ENCODE measurements at regions not wholly inside any gene's neighbourhood (a gene's known extent, or its start where the extent isn't known, plus 50 kb on each side); places are given as distances from the start of the nearest gene placed in this dataset.
"Not testable (repeated sequence)": the region's sequence is repeated elsewhere in the genome, so short reads cannot be mapped to it uniquely, and the experiment has no call there.

DNA sequence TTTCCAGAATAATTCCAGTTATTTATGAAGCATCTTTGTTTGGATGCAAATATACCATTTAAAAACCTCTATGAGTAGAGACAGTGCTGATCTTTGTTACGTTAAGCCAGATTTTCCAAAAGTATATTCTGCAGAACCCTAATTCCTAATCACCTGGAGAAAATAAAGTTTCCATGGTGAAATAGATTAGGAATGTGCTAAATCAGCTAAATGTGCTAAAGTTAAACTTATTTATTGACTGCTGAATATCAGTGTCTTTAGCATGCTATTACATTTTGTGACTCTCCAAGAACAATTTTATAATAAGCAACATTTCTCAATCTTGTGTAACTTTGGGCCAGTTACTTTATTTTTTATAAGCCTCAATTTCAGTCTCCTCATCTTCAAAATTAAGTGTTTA lies 196.3 kb upstream of the NFIA start:
- DNase-seq, result no peak

DNA sequence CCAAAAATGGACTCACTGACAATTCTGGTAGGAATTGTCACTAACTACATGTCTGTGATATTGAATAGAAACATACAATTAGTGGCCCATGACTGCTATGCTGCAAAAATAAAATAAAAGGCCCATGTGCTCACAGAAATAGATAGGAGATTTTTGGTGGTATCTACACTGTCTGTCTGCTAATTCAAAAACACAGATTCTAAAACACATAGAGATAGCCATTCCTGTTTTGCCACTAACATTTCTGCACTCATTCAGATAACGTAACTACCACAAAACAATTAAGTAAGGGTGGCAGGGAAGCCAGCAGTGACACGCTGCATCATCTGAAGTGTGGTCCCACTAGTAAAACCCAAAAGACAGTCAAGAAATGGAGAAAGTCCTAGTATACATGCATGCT lies 202.2 kb upstream of the NFIA start:
- DNase-seq, result no peak

DNA sequence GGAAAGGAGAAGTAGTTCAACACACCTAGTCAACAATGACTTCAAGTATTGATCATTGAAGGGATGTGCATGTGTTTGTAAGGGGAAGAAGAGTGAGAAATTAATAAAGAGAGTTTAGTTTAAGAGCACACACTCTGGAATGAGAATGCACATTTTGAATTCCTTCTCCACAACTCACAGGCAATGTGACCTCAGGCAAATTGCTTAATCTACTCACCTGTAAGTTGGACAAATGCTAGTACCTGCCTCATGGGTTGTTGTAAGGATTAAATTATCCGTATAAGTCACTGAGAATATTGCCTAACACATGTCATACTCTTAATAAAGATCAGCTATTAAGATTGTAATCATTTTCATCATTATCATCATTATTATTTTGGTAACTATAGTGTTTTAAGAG lies 204.0 kb upstream of the NFIA start:
- no peak for DNase-seq

DNA sequence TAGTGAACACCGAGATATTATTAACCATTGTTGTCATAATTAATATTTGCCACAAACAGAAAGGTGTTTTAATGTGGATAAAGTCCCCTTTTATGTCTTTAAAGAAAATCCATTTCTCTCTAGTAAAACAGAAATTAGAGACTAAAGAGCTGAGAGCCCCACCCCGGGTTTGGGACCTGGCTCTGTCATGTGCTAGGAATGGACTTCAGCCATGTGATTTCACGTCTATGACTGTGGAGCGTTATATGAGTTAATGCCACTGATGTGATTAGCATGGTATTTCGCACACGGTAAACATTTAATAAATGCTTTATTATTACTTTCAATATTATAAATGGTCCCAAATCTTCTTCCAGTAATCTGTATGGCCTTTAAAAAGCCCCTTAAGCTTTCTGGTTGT lies 205.0 kb upstream of the NFIA start:
- DNase-seq, result no peak

DNA sequence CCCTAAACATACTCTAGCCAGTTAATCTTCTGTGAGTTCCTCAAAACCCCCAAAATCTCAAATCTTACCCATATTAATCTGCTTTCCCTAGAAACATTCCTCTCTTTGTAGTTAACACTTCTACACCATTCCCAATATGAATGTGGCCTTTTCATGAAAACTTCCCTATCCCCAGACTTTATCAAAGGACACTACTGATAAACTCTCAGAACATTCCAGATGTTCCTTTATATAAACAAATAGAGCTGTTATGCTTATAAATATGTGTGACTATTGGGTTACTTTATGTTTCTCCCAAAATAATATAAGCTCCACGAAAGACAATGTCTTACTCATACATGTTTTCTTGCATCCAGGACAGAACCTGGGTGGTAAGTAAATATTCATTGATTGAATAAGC lies 205.4 kb upstream of the NFIA start:
- no peak for DNase-seq

DNA sequence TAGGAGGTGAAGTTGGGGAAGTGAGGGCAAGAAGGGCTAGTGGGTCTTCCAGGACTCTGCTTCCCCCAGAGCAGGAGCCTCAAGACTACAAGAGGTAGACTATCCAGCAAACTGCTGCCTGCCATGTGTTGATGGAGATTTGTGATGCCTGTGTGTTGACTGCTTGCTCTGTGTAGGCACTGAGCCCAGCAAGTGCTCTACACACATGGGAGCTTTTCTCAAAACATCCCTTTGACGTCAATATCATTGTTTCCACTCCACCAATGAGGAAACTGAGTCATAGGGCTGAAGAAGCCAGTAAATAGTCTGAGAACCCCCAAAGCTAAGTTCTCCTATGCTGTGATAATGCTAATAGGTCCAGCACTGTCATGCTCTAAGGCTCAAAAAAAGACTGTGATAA lies 207.2 kb upstream of the NFIA start:
- no peak for DNase-seq

DNA sequence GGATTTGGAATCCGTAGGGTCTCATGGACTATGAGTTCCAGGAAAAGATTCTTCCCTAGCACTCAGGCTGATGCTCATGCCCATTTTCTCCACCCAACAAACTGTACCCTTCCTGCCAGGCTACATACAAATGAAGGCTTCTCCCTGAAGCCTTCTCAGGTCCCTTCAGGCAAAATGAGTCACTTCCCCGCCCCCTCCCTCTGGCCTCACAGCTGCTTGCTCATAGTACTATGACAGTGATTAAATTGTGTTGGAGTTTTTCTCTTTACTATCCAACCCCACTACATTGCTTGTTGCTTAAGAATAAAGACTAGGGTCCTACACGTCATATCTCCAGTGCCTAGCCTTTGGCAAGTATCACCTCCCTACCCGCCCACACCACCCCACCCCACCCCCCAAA lies 207.6 kb upstream of the NFIA start:
- no peak for DNase-seq

DNA sequence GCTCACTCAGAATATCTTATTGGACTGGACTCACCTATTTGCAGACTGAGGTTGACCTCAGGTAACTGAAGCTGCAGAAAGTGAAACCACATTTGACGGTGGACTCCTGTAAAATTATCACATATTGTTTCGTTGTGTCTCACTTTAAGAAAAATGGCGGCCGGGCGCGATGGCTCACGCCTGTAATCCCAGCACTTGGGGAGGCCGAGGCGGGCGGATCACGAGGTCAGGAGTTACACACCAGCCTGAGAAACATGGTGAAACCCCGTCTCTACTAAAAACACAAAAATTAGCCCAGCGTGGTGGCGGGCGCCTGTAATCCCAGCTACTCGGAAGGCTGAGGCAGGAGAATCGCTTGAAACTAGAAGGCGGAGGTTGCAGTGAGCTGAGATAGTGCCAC lies 209.0 kb upstream of the NFIA start:
- not testable (repeated sequence) for DNase-seq

DNA sequence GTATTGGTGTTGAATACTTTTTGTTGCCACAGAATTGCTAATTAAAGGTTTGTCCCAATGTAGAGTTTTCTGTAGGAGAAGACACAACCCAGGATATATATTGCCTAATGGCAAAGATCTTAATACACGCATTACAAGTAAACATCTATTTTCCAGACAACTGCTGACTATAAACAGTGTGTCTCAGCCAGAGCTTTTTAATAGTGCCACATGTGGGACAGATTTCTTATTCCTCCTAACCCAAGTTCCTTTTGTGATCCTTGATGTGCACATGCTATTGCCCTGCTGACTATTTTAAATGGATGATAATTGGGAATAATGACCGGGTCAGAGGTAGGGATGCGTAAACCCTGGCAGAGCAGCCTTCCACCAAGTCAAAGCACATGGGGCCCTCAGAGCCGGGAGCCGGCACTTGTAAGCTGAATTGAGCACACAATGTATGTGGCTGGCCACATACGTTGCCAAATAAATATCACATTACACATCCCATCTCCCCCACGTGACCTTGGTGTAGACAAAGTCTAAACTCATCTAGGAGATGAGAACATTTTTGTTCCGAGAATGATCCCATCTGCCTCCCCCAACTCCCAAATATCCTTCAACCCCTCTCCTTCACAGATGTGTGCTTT lies 209.8 kb upstream of the NFIA start:
- no peak for DNase-seq

DNA sequence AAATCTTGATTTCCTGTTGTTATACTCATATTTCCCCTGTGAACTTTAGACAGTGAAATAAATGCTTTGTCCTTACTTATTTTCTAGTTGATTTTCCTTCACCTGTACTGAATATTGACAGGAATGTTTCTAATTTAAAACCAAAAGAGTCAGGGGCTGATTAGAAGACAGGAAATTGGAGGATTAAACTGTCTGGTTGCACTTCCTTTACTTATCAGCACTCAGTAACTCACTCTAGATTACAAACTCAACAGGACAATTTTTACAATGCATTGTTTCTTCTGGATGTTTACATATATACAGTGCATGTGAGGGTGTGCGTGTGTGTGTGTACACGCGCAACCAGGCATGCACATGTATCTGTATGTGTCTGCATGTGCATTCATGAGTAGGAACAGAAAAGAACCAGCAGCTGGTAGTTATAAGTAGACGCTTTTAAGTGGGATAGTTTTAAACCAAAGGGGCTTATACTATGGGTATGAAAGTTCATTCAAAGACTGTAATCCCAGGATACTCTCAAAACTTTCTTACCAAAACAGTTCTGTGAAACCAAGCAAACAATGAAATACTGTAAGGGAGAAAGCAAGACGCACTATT lies 212.0 kb upstream of the NFIA start:
- no peak for DNase-seq

DNA sequence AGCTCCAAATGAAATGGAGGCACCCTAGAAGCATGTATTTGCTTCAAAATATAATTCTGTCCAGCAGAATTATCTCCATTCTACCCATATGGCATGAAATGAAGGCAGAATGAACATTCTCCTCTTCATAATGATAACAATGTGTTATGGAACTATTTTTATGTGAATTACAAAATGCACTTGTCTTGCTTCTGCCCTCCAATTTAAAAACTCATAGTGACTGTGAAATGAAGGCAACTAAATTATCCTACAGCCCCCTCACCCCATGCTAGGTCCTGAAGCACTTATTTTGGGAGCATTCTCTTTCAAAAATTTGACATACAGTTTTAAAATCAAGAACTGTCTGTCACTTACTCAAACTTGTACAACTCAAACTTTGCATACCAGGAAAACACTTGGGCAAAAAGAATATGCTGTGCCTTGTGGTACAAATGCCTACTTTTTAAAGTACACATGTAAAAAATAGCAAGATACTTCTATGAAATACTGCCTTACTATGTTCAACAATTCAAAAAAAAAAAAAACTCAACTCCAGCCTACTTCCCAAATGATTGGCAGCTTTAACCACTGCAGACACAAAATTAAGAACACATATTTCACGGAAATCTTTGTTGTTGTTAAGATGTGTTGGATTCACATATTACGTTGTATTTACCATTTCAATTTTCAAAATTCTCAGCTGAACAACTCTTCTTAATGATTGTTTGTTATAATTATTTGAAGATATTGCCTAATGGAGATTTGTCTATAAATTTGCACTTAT lies 213.3 kb upstream of the NFIA start:
- DNase-seq, result no peak

DNA sequence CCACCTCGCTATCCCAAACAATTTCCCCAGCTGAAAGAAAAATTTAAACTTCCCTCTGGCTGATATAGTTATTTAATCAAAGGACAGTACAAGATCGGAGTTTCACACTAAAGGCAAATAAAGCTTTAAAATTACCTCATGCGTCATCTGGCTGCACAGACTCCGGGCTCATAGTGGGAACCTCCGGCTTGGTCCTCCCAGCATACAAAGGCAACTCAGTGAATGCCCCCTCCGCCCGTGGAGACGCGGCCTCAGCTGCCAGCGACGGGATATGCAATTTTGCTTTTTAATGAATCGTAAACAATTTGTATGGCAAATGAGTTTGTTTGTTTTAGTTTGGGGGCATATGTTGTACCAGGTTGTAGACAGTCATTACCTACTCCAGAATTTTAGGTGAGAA lies 214.6 kb upstream of the NFIA start:
- no peak for DNase-seq

DNA sequence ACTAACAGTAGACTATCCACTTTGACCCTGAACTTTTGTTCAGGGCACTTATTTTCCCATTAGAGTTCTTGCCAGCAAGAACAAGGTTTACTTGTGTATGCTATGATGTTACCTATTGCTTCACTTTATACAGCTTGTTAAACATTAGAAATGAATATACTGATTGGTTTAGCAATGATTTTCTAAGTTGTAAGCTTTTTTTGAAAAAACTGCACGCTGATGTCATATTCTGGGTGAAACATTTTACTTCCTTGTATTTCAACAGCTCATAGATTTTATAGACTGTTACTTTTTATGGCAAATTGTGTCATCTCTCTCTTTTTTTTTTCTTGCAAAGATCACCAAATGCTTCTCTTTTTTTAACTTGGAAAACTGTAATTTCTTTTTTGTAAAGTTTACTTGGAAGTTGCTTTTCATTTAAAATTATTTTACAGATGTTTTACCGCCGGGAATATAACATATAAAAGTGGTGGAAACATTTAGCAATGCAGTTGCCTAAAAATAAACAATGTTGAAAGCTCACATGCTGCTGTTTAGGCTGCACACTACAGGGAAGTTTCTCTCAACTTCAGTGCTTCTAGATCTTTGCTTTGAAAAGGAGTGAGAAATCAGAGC lies 215.3 kb upstream of the NFIA start:
- DNase-seq, result no peak

DNA sequence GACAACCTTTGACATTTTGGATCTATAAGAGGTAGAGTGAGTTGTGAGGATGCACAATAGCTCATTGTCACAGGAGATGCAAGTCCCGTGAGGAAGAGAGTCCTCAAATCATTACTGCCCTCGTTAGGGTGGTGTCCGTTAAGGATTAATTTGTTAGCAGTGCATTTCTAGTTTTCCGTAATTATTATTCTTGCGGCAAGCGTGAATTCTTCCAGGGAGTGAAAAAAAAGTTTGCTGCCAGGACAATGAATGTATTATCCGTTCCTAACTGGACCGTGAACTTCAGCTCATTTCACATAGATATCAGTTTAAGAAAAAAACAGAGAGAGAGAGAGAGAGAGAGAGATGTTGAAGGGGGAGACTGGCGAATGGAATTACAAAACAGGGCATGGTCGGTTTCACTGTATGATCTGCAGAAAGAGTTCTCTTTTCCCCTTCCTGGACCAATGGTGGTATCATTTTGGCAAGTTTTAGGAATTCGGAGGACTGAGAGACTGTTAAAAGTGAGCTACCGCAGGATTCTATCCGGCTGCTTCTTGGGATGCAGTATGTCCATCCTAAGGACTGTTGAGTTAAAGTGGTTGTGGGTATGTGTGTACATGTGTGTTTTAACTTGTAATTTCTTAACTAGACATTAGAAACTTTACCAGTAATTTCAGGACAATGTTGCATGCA lies 216.0 kb upstream of the NFIA start:
- DNase-seq, result no peak

DNA sequence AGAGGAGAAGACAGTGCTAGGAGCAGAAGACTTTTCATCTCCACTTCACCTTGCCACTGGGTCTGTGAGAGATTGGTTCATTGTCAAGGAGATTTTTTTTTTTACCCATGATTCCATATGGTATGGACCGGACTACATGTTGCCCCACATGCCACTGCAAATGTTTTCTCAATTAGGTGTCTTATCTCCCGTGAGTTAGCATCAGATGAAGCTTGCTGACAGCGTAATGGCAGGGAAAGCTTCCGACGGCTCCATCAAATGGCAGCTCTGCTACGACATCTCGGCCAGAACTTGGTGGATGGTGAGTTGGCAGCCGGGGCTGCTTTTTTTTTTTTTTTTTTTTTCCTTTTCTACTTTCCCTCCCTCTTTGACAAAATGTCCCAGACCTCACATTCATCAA lies 217.2 kb upstream of the NFIA start:
- peak; percentile 45 for DNase-seq

DNA sequence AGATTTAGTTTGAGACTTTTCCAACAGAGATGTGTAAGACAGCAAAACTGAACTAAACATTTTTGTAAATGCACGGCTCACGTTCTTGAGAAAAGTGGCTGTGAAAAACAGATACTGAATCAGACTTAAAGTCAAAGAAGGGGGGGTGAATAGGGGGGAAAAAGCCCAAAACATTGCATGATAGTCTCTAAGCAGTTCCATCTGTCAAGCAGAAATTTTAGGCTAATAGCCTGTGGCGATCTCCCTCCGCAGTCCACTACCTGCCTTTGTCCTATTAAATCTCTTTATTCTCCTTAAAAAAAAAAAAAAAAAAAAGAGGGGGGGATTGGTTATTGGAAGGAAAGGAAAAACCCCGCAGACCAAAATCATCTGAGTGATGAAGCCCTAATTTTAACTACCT lies 217.6 kb upstream of the NFIA start:
- peak; percentile 45 for DNase-seq

DNA sequence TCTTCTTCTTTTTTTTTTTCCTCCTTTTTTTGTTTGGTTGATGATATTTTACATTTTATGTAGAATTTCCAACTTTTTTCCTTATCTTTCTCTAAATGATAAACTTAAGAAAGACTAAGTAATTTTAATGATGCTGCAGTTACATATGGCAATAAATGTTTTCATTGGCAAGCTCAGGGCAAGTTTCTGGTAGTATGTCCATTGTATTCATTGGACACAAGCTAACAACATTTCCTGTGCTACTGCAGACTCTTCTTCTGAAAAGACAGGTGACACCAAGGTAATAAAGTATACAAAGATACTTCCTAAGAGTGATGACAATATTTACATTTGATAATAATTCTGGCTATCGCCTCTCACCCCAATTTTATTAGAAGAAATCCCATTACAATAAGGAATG lies 219.2 kb upstream of the NFIA start:
- DNase-seq, result no peak

DNA sequence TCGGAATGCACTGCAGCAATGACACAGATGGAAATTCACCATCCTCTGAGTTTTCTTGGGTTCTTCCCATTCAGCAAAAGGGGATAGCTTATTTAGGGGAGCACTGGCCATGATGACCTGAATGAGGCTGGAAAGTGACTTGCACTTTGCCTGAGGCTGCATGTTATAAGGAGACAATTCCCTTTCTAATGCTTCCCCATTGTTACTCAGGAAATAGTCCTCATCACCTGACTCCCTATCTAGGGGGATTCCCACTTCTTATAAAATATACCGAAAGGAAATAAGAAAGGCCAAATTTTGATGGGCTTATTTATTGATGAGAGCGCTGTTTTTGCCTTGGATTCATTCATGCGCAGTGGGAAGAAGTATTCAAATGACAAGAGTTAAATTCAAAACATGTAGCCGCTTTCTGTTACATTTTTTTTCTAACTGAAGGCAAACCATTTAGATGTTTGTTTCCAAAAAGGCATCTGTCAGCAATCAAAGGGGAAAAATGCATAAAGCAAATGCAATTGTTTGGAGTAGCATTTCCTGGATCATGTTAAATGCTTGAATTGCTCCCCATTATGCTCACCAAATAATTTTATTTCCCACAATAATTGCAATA lies 220.3 kb upstream of the NFIA start:
- no peak for DNase-seq

DNA sequence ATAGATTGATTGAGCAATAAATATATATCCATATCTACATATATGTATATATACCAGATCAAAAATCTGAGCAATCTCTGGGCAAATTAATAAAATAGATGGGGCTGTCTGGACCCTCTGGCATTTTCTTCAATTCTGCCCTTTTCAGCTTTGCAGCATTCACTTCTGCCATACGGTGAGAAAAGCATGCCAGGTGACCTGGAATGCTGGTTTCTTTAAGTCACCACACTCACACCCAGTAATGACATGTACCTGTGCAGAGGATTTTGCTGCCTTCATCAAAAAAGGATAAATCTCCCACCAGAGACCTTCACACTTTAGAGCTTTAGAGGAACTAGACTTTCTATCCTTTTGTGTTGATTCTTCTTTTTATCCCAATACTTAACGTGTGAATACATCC lies 223.2 kb upstream of the NFIA start:
- DNase-seq, result no peak

DNA sequence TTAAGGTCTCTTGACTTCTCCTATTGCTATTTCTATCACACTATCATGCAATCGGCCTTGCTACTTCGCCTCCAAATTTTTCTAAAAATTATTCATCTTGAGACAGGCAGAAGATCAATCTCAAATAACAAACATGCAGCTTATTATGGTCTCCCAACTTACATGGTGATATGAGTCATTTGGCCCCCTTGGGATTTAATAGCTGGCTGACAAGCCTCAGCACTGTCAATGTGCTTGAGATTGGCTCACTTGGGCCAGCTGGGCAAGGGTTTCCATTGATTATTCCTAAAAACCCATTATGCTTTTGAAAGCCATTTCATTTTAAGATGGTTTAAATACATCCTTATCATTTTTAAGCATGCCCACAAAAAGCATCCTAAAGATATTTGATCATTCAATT lies 224.5 kb upstream of the NFIA start:
- peak; percentile 34 for DNase-seq

DNA sequence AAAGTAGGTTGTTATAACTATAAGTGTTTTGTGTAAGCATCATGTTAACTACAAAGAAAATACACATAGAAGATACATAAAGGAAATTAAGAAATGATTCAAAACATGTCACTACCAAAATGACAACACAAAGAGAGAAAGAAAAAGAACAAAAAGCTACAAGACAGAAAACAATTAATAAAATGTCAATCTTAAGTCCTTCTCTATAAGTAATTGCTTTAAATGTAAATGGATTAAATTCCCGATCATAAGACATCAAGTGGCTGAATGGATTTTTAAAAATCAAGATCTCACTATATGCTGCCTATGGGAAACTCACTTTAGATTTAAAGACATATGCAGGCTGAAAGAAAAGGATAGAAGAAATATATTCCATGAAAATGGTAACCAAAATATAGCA lies 232.3 kb upstream of the NFIA start:
- no peak for DNase-seq

DNA sequence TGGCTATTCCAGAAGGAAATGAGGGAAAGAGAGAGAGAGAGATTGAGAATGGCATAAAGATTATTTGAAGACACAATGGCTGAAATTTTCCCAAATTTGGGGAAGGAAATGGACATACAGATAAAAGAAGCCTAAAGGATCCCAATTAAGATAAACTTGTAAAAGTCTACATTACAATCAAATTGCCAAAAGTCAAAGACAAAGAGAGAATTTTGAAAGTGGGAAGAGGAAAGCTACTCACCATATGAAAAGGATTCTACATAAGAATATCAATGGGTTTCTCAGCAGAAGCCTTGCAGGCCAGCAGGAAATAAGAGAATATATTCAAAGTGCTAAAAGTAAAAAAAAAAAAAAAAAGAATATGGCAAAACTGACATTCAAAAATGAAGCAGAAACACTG lies 233.0 kb upstream of the NFIA start:
- DNase-seq, result no peak

DNA sequence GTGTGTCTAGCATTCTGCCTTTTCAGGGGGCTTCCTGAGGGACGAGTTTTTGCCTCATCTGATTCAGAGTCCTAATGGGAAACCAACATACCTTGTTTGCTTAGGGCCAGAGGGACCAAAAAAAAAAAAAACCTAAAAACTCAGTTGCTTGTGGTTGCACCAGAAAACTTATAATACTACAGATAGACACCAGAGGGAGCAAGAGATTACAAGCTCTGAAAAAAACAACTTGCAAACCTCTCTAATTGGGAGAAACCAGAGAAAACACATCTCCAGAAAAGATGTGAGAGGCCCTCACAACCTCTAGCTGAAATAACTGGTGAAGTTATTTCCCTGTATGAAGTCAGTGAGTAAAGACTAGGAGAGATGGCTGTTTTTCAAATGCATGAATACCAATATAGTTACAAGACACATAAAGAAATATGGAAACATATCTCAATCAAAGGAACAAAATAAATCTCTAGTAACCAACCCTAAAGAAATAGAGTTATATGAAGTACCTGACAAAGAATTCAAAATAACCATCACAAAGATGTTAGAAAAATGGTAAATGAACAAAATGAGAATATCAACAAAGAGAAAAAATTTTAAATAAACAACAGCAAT lies 233.7 kb upstream of the NFIA start:
- peak; percentile 58 for DNase-seq

Data from NCI-H82 (cell line).